Adrenal gland (tissue), 5 donors: ENCODE measurements at regions not wholly inside any gene's neighbourhood (a gene's known extent, or its start where the extent isn't known, plus 50 kb on each side); places are given as distances from the start of the nearest gene placed in this dataset.

Experiments used
- POLR2A ChIP-seq, 2 donors: fragments of 450-650 bp; IDR thresholded peaks; one replicate each; pipeline ENCODE4 v1.6.1; 2017; ENCODE audit warnings: antibody characterized with exemption in 2 of 2, mild to moderate bottlenecking in 2 of 2, moderate library complexity in 1 of 2
- TF ChIP-seq, protein P1 (sequence below), 6 experiments: fragments of 450-650 bp in 4 of 6; fragments of 200-600 bp in 2 of 6; sonication (generic) in 1 of 6; IDR thresholded peaks; 1 replicate in 5 of 6; 2 replicates in 1 of 6; pipeline versions ENCODE4 v1.5.1 to v1.8.0; 2016 to 2021; ENCODE audit warnings: antibody characterized with exemption in 6 of 6, mild to moderate bottlenecking in 2 of 6, moderate library complexity in 1 of 6
- donor health status: DM: no; HTN: no; CAD: no.

GRCh38 chr13:74883834-74884233, 598.1 kb downstream of the TBC1D4 start:
- TF ChIP-seq, protein P1, sequence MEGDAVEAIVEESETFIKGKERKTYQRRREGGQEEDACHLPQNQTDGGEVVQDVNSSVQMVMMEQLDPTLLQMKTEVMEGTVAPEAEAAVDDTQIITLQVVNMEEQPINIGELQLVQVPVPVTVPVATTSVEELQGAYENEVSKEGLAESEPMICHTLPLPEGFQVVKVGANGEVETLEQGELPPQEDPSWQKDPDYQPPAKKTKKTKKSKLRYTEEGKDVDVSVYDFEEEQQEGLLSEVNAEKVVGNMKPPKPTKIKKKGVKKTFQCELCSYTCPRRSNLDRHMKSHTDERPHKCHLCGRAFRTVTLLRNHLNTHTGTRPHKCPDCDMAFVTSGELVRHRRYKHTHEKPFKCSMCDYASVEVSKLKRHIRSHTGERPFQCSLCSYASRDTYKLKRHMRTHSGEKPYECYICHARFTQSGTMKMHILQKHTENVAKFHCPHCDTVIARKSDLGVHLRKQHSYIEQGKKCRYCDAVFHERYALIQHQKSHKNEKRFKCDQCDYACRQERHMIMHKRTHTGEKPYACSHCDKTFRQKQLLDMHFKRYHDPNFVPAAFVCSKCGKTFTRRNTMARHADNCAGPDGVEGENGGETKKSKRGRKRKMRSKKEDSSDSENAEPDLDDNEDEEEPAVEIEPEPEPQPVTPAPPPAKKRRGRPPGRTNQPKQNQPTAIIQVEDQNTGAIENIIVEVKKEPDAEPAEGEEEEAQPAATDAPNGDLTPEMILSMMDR (IDR thresholded peaks at IDR 0.05), result peak in 1 of 6 experiments; percentile 32
- TF ChIP-seq POLR2A (IDR thresholded peaks at IDR 0.05), result no peak
